ENCODE measurements at regions not wholly inside any gene's neighbourhood (a gene's known extent, or its start where the extent isn't known, plus 50 kb on each side); places are given as distances from the start of the nearest gene placed in this dataset.

DNA sequence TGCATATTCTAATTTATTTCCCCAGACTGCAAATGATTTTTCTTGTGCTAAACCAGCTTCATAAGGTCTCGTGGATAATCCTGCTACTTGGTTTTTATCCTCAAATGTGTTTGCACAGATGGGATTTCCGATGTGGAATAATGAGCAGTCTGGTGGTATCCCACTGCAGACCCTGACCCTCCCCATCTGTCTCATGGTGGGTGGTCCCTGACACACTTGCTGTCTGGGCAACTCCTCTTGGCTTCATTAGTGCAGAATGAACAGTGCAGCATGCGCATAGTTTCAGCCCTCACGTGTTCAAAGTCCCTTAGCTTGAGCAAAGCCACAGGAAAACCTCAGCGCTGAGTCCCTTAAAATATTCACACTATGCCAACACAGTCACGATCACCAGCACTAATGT lies 996.5 kb downstream of the AACS start:
- no peak for DNase-seq (ENCODE audit: low read depth in 2 of 2, low spot score in 1 of 2)

DNA sequence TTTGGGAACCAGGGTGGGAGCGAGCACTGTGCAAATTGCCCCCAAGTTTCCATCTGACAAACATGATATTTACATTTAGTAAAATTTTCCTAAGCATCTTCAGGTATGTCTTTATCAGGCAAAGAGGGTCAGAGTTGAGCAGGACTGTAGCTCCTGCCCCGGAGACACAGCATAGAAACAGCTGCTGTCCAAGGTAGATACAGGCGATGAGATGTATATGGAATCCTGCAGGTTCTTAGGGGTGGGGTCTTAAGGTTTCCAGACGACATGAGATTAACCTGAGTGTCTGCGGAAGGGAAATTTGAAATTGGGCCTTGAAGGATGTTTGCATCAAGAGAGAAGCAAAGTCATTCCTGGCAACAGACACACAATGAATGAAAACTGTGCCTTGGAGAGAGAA lies 998.8 kb downstream of the AACS start:
- DNase-seq (ENCODE audit: low read depth in 2 of 2, low spot score in 1 of 2): no peak

DNA sequence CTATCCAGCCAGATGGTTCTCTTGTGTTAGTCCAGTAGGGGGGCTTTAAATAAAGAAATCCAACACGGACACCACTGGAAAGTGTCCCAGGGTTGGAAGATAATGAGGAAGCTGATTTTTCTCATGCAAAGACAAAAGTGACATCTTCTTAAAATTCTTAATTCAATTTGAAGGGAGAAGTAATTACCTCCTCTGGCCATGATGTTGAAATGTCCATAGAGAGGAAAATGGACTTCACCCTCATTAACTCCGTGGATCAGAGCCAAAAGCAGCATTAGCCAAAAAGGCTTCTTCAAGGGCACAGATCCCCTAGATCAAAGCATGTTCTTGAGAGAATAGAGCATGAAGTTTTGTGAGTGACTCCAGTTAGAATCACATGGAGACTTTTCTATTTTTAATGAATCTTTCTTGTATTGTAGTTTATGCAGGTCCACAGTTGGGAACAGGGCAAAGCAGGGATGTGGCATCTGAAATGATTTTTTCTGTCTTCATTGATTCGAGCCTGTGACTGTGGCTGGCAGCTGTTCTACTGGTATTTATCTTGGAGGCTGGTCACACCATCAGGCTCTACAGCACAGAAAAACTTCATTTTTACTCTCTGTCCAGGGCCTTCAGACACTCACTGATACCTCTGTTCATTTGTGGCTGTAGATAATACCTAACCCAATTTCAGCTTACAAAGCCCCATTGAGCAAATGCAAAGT lies 1002.5 kb downstream of the AACS start:
- DNase-seq (ENCODE audit: low read depth in 2 of 2, low spot score in 1 of 2): no peak

DNA sequence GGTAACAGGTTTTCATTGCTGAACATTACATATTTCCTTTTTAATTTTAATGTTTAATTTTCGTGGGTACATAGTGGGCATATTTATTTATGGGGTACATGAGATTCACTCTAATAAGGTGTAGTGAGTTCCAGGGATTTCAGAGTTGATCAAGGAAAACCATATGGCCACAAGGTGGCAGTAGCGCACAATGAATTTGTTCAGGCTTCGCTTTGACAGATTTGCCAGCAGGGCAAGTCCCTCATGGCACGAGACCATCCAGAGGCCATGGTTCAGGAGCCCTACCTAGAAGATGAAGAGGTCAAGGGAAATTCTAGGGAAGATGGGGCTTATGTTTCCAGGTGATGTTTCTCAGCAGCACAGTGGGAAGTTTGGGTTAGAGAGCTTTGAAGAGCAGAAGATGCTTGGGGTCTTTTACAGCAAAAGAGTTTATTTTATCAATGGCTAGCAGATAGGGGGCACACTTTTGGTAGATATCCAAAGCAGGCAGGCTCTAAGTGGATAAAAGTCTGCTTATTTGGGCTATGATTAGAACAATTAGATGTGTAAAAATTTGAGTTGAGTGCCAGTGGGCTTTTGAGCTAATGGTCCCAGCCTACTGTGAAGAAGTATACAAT lies 1004.4 kb downstream of the AACS start:
- no peak for DNase-seq (ENCODE audit: low read depth in 2 of 2, low spot score in 1 of 2)

DNA sequence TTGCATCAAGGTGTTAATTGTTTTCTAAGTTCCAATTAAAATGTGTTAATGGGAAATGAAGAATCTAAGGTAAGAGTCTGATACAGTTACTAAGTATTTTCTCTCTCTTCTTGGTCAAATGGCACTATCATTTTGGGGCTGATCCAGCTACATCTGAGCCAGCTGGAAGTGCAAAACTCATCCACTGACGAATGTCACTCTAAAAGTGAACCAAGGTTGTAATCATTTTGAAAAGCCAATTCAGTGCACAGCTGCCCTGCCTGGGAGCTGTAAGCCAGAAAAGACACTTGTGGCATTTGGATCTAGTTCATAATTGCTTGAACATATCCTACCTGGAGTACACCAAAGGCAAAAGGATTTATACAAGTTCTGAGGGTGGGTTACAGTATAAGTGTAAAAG lies 1011.3 kb downstream of the AACS start:
- DNase-seq (ENCODE audit: low read depth in 2 of 2, low spot score in 1 of 2): no peak

- no peak for DNase-seq (ENCODE audit: low read depth in 2 of 2, low spot score in 1 of 2)
Observed at GRCh38 chr12:126083926-126084325, 1018.7 kb downstream of the AACS start.

DNA sequence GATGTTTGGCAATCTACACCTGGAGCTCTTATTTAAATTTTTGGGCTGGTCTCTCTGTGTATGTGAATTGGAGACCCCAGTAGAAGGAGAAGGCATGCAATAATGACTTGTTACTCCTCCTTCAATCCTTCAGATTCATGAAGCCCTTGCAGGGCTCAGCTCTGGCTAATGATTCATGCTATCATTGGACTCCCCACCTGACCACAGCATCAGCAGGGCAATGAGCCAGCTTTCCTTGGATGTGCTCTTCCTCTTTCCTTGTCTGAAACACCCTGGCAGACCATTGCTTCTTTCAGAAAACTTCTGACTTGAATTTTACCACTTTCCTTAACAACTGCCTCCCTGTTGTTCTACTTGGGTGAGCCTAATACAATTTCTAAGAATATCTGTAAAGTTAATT lies 1019.2 kb downstream of the AACS start:
- DNase-seq (ENCODE audit: low read depth in 2 of 2, low spot score in 1 of 2): no peak

DNA sequence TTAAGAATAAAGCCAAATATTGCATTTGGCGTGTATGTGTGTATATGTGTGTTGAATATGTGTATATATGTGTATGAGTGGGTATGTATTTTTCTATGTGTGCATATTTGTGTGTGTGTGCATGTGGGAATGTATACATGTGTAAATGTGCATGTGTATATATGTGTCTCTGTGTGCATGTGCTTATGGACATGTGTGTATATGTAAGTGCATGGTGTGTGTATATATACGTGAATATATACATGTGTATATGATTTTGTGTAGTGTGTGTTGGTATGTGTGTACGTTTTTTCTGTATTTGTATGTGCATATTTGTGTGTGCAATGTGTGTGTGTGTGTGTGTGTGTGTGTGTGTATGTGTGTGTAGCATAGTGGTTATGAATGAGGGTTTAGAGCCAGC lies 1021.0 kb downstream of the AACS start:
- DNase-seq (ENCODE audit: low read depth in 2 of 2, low spot score in 1 of 2): no peak

DNA sequence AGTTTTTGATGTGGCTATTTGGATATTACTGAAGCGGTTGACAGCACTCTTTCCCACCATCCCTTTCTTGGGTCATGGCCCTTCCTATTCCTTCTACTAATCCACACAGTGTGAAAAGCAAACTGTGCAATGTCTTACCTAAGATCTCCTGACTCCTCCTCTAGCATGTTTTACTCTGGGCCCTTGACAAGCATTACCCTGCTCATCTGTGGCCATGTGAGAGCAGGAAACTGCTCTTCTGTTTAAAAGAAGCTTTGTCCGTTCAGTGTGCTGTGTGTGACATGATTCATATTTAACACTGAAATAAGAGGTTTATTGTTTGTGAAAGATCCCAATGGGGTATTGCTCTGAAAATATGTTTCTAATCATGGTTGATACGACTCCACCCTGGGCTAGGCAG lies 1022.5 kb downstream of the AACS start:
- DNase-seq (ENCODE audit: low read depth in 2 of 2, low spot score in 1 of 2): no peak

DNA sequence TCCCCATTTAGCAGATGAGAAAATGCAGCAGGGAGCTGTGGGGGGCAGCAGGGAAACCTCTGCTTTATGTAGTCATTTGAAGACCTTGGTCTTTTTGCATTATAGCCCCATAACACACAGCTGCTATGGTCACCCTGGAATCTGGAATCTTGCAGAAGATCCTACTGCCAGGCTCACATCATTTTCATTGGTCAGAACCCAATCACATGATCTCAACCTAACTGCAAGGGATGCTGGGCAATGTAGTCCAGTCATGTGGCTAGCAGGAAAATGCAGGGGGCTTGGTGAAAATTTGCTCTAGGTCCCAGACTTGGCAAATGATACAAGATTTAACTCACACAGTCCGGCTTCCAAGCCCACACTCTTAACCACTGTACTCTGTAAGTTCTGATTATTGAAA lies 1028.7 kb downstream of the AACS start:
- no peak for DNase-seq (ENCODE audit: low read depth in 2 of 2, low spot score in 1 of 2)

DNA sequence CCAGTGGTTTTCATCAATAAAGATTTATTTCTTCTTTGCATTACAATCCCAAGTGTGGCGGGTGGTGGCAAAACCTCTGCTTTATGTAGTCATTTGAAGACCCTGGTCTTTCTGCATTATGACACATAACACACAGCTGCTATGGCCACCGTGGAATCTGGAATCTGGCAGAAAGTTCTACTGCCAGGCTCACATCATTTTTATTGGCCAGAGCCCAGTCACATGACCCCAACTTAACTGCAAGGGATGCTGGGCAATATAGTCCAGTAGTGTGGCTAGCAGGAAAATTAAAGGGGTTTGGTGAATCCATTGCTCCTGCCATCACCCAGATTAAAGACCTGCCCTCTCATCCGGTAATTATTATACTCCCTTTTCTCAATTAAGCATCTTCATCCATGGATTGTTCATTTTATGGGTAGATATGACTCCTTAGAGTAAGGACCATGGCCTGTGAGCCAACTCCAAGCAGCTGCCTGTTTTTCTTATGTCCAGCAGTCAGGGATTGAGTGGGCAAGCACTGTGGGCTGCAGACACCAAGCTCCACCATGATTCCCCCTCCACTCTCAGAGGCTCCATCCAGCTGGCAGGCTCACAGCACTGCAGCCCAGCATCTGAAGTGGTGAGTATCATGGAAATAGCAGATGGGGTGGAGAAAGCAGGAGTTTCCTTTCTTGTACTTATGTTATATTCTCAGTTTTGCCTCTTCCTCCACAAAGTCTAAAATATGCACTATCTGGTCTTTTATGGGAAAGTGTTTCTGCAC lies 1030.7 kb downstream of the AACS start:
- no peak for DNase-seq (ENCODE audit: low read depth in 2 of 2, low spot score in 1 of 2)

- DNase-seq (ENCODE audit: low read depth in 2 of 2, low spot score in 1 of 2): no peak
Observed at GRCh38 chr12:126106706-126107105, 1041.5 kb downstream of the AACS start.

DNA sequence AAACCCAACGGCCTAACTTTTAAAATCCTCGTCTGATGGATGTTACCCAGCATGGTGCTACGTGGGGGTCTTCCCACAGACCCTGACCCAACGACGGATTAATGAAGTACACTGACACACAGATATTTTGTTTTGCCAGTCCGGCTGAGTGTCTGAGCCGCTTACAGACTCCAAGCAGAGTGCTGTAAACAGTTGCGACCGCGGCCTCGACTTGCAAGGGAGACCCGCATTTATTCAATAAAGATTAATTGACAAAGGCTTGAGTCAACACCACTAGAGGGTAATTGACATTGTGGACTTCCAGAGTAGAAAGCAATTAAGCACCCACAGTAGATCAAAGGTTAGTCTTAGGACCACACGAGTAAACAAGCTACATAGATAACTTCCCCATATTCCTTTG lies 1042.4 kb downstream of the AACS start:
- DNase-seq (ENCODE audit: low read depth in 2 of 2, low spot score in 1 of 2): no peak

DNA sequence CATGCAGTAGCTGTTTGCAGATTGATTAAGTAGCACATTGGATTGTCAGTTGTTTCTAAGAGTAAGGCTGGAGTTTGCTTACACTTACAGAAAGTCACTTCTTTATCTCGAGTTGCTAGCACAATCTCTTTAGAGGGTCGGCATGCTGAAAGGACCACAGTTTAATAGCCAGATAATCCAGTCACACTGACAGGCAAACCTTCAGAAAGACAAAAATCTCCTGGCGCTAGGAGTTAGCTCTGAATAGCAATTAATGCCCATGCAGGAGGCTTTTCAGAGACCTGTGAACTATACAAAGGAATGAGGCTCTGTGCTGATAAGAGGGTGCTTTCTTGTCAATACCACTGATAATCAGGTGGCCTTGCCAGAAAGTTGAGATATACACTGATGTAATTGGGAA lies 1043.0 kb downstream of the AACS start:
- no peak for DNase-seq (ENCODE audit: low read depth in 2 of 2, low spot score in 1 of 2)

- DNase-seq (ENCODE audit: low read depth in 2 of 2, low spot score in 1 of 2): no peak
Observed at GRCh38 chr12:126112141-126112540, 1046.9 kb downstream of the AACS start.

DNA sequence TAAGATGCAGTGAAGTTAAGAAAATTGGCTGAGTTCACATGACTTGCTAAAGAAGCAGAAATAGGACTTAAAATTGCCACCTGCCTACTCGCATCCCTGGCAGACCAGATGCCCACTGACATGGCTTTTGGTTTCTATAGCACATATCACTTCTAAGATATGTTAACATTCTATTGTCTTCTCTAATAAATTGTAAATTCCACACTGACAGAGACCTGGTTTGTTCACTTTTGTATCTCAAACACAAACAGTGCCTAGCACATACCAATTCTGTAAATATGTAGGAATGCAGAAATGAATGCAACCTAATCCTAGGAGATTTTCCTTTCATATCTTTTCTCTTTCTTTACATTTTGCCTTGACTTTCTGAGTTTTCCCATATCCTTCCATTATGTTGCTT lies 1047.6 kb downstream of the AACS start:
- DNase-seq (ENCODE audit: low read depth in 2 of 2, low spot score in 1 of 2): no peak

DNA sequence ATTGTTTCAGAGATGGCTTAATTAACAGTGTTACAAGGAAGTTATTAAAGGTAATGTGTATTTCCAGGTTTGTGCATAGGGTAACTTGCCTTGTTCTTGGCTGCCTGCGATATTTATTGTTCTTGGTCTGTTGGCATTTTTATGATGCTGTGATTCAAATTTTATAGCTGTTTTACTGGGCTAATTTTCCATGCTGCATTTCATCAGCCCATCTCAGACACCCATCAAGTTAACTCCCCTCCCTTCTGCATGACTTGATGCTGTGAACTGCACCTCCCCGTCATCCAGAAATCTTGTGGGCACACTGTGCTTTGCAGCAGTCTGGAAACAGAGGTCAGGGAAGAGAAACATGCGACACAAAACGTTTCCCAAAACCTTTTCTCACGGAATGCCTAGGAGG lies 1049.2 kb downstream of the AACS start:
- DNase-seq (ENCODE audit: low read depth in 2 of 2, low spot score in 1 of 2): no peak

DNA sequence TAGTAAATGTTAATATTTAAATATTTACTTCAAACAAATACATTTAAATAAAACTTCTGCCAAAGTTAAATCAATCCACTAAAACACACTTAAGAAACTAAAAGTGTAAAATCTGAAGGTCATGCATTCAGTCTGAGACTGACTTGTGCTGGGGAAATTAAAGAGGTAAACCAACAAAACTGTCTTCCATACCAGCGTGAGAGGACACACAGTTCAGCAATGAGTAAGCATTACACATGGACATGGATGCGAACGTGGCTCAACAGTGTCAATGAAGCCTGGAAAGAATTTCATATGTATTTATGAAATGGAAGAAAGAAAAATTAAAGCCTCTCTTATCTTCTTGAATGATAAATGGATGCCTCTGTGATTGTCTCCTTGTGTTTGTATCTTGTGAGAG lies 1052.3 kb downstream of the AACS start:
- DNase-seq (ENCODE audit: low read depth in 2 of 2, low spot score in 1 of 2): no peak

- no peak for DNase-seq (ENCODE audit: low read depth in 2 of 2, low spot score in 1 of 2)
Observed at GRCh38 chr12:126139355-126139754, 1074.1 kb downstream of the AACS start.

DNA sequence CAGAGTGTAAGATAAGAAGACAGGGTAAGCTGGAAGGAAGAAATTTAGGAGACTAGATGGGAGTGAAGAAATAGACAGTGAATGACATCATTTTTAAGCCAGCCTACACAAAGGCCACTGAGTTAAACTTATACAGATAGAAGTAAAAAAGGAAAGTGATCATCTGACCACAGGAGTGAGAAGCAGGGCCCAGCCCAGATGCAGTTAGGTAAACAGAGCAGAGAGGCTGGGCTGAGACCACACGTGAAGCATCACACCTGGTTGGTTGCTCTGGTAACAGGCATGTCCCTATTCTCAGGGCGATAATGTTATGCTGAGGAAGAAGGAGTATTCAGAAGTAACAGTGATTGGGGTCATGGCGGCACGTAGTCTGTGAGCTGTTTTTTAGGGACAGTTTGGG lies 1079.4 kb downstream of the AACS start:
- DNase-seq (ENCODE audit: low read depth in 2 of 2, low spot score in 1 of 2): no peak

GRCh38 chr12:126147321-126147720 lies 1082.1 kb downstream of the AACS start:
- no peak for DNase-seq (ENCODE audit: low read depth in 2 of 2, low spot score in 1 of 2)

DNA sequence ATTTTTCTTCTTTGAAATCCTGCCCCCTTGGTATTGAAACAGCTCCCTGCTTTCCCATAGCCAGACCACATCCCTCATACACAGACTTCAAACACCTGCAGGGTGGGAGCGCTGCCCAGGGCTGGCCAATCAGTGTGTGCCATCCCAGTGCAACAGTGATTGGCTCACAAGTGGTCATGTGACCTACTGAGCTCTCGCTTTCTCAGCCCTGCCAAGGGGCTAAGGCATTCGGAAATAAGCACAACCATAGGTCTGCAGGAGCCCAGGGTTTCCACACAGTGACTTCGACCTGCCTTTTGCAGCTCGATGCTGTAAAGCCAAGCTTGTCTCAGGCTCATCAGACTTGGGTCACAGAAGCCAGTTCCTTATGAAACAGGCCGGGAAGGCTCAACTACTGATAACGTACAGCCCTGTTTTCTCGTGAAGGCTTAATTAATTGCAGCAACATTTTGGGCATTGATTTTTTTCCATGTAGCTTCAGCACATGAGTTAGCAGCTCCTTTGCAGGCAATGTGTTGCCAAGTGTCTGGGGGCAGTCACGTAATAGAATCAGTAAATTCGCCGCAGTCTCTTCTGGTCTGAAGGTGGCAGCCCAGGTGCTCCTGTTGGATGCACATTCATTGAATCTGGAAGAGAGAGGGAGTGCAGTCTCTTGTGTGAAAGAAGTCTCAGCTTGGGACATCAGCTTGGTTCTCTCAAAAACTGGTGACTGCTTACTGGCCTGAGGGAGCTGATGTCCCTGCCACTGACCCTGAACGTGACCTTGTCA lies 1091.8 kb downstream of the AACS start:
- no peak for DNase-seq (ENCODE audit: low read depth in 2 of 2, low spot score in 1 of 2)

All from stimulated activated CD8-positive, alpha-beta memory T cell treated with anti-CD3 and anti-CD28 coated beads, Interleukin-4, amount 100 ng/mL, for 1 hour (primary cell).